Large intestine (tissue), 3 donors: ENCODE measurements at regions not wholly inside any gene's neighbourhood (a gene's known extent, or its start where the extent isn't known, plus 50 kb on each side); places are given as distances from the start of the nearest gene placed in this dataset.
"Not testable (repeated sequence)": the region's sequence is repeated elsewhere in the genome, so short reads cannot be mapped to it uniquely, and the experiment has no call there.

Source experiments
- DNase-seq, 2 donors: peaks; one replicate each; pipeline versions ENCODE4 v3.0.0 to v3.0.0-alpha.2; 2013
- H3K27ac ChIP-seq: one replicate; pipeline ENCODE4 v1.5.1; 2013; ENCODE audit warnings: low read length
- H3K27me3 ChIP-seq: 2 replicates; pipeline ENCODE4 v1.6.1; 2013; ENCODE audit warnings: low read length; ENCODE audit not compliant: control insufficient read depth, insufficient read depth
- H3K36me3 ChIP-seq: 2 replicates; pipeline ENCODE4 v1.6.1; 2013; ENCODE audit warnings: low read length; ENCODE audit not compliant: control insufficient read depth, insufficient read depth
- H3K4me1 ChIP-seq: one replicate; pipeline ENCODE4 v1.6.1; 2013; ENCODE audit warnings: low read length; ENCODE audit not compliant: control insufficient read depth, insufficient read depth
- H3K4me3 ChIP-seq: one replicate; pipeline ENCODE4 v1.5.1; 2013; ENCODE audit warnings: low read length
- H3K9me3 ChIP-seq: one replicate; pipeline ENCODE4 v1.6.1; 2013; ENCODE audit warnings: mild to moderate bottlenecking, low read depth, low read length, moderate library complexity; ENCODE audit not compliant: control insufficient read depth
- WGBS: methylation state at CpG from one replicate; pipeline ENCODE4 v1.1.5; 2013; ENCODE audit warnings: low lambda C conversion rate; ENCODE audit not compliant: insufficient coverage; 5-methylcytosine and 5-hydroxymethylcytosine counted together

- no peaks in the 10 kb centered on the region for H3K9me3 ChIP-seq
- WGBS: 100% methylated on average over 1 of the region's 7 CpGs
- no peak overlapping the region for H3K4me3 ChIP-seq
- no peaks in the 10 kb centered on the region for H3K27me3 ChIP-seq
- no peaks in the 10 kb centered on the region for H3K36me3 ChIP-seq
- H3K4me1 ChIP-seq: no peaks in the 10 kb centered on the region
- DNase-seq: no peak
- no peak overlapping the region for H3K27ac ChIP-seq
These were observed 68.4 kb upstream of the FBXO28 start for GRCh38 chr1:224045556-224045955.

DNA sequence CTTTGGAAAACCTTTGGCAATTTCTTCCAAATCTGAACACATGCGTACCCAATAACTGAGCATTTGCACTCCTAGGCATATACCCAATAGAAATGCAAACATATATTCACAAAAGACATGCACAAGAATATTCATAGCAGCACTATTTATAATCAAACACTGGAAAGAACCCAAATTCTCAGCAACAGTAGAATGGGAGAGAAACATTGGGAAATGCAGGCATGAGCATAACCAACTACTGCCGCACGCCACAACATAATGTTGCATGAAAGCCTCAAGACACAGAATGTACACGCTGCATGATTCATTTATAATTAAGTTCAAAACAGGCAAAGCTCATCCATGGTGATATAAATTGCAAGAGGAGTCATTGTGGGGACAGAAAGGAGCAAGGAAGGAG, 69.5 kb upstream of the FBXO28 start:
- 83% methylated on average over 1 of the region's 4 CpGs for WGBS
- Histone ChIP-seq H3K4me3 (no peak overlapping the region), H3K9me3 (no peaks in the 10 kb centered on the region), H3K4me1 (no peaks in the 10 kb centered on the region), H3K27me3 (no peaks in the 10 kb centered on the region), H3K36me3 (no peaks in the 10 kb centered on the region), H3K27ac (no peak overlapping the region)
- DNase-seq: no peak

DNA sequence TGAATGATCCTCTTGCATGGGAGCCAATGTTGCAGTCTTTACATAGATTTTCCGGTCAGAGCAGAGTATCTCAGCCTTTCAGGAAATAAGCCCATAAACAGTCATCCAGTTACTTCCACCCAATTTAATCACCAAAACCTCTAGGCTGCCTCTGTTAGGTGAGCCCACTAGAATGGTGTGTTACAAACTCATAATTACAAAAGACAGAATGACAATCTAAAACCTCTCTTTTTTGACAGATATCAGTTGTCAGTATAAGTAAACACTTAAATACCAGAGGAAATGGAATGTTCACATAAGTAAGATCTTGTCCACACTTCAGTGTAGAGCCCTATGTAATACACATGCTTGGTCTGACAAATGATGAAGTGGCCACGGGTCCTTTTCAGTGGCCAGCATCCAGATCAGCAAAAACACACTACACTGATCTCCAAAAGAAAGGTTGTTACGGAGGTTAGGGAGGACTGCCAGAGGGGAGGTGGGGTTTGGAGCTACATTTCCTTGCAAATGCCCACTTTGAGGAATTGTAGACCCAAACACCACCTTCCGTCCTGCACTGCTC, 71.3 kb upstream of the FBXO28 start:
- H3K27me3 ChIP-seq: no peaks in the 10 kb centered on the region
- no peaks in the 10 kb centered on the region for H3K4me1 ChIP-seq
- no peak for DNase-seq
- H3K36me3 ChIP-seq: no peaks in the 10 kb centered on the region
- H3K9me3 ChIP-seq: no peaks in the 10 kb centered on the region
- no peak overlapping the region for H3K27ac ChIP-seq
- no peak overlapping the region for H3K4me3 ChIP-seq
- 100% methylated on average over 1 of the region's 4 CpGs for WGBS

GRCh38 chr1:224041032-224041431, 72.9 kb upstream of the FBXO28 start:
- no CpG with 5 or more reads among the region's 3 CpGs for WGBS

GRCh38 chr1:224040423-224040822, 73.5 kb upstream of the FBXO28 start:
- H3K9me3 ChIP-seq, H3K4me3 ChIP-seq, H3K27ac ChIP-seq, H3K27me3 ChIP-seq, DNase-seq, H3K4me1 ChIP-seq, H3K36me3 ChIP-seq: not testable (repeated sequence)

More at GRCh38 chr1:224041032-224041431, 72.9 kb upstream of the FBXO28 start:
- Histone ChIP-seq H3K4me3 (no peak overlapping the region), H3K9me3 (no peaks in the 10 kb centered on the region), H3K4me1 (no peaks in the 10 kb centered on the region), H3K27me3 (no peaks in the 10 kb centered on the region), H3K27ac (no peak overlapping the region), H3K36me3 (no peaks in the 10 kb centered on the region)
- no peak for DNase-seq

GRCh38 chr1:224040006-224040405, 73.9 kb upstream of the FBXO28 start:
- H3K27ac ChIP-seq, DNase-seq, H3K4me1 ChIP-seq, H3K36me3 ChIP-seq, H3K4me3 ChIP-seq, H3K27me3 ChIP-seq, H3K9me3 ChIP-seq: not testable (repeated sequence)
- WGBS: no CpG with 5 or more reads among the region's 6 CpGs

GRCh38 chr1:224038832-224039231, 75.1 kb upstream of the FBXO28 start:
- H3K4me1 ChIP-seq, H3K9me3 ChIP-seq, H3K4me3 ChIP-seq, H3K27ac ChIP-seq, H3K27me3 ChIP-seq, H3K36me3 ChIP-seq, DNase-seq: not testable (repeated sequence)
- no CpG with 5 or more reads among the region's 2 CpGs for WGBS

GRCh38 chr1:224037362-224037761, 76.5 kb upstream of the FBXO28 start:
- H3K4me1 ChIP-seq, H3K9me3 ChIP-seq, DNase-seq, H3K27me3 ChIP-seq, H3K36me3 ChIP-seq, H3K4me3 ChIP-seq, H3K27ac ChIP-seq: not testable (repeated sequence)
- no CpG with 5 or more reads among the region's 3 CpGs for WGBS

- H3K27me3 ChIP-seq, H3K9me3 ChIP-seq, H3K27ac ChIP-seq, H3K36me3 ChIP-seq, H3K4me1 ChIP-seq, H3K4me3 ChIP-seq, DNase-seq: not testable (repeated sequence)
- no CpG with 5 or more reads among the region's 3 CpGs for WGBS
These were observed 81.2 kb upstream of the FBXO28 start for GRCh38 chr1:224032608-224033276.

DNA sequence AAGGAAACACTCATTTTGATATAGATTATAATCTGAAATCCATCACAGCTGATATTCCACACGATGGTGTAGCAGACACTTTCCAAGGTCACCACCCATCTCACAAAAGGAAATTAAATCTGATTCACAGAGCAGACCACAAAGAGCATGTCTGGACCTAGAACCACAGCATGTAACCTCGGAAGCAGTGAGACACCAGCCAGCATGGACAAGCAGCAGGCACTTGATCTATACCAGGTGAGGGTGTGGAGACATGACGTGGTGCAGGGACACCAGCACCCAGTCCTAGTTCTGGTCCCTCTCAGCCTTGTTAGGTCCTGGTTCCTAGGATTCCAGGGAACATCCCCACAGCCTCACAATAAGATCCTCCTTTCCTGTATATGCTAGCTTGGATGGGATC, 81.9 kb upstream of the FBXO28 start:
- H3K27ac ChIP-seq, H3K4me1 ChIP-seq, H3K27me3 ChIP-seq, DNase-seq, H3K9me3 ChIP-seq, H3K4me3 ChIP-seq, H3K36me3 ChIP-seq: not testable (repeated sequence)
- WGBS: no CpG with 5 or more reads among the region's 3 CpGs

GRCh38 chr1:224030257-224030656, 83.7 kb upstream of the FBXO28 start:
- not testable (repeated sequence) for H3K27ac ChIP-seq, H3K27me3 ChIP-seq, H3K9me3 ChIP-seq, H3K4me3 ChIP-seq, H3K36me3 ChIP-seq, H3K4me1 ChIP-seq, DNase-seq
- WGBS: no CpG with 5 or more reads among the region's 6 CpGs
